ENCODE measurements at regions not wholly inside any gene's neighbourhood (a gene's known extent, or its start where the extent isn't known, plus 50 kb on each side); places are given as distances from the start of the nearest gene placed in this dataset.

- no peak for DNase-seq
Measured at GRCh38 chr6:25166955-25167748, 112.0 kb upstream of the CARMIL1 start.

GRCh38 chr6:25167961-25168360 is 111.2 kb upstream of the CARMIL1 start:
- no peak for DNase-seq

- no peak for DNase-seq
Measured at GRCh38 chr6:25168637-25169036, 110.5 kb upstream of the CARMIL1 start.

GRCh38 chr6:25169553-25169952 is 109.6 kb upstream of the CARMIL1 start:
- DNase-seq = no peak

GRCh38 chr6:25169961-25170360 is 109.2 kb upstream of the CARMIL1 start:
- no peak for DNase-seq

GRCh38 chr6:25170640-25171039 is 108.5 kb upstream of the CARMIL1 start:
- DNase-seq = no peak

- no peak for DNase-seq
Measured at GRCh38 chr6:25171301-25171700, 107.9 kb upstream of the CARMIL1 start.

GRCh38 chr6:25172819-25173218 is 106.4 kb upstream of the CARMIL1 start:
- DNase-seq = no peak

GRCh38 chr6:25173246-25173645 is 105.9 kb upstream of the CARMIL1 start:
- no peak for DNase-seq

GRCh38 chr6:25173951-25174474 is 105.2 kb upstream of the CARMIL1 start:
- no peak for DNase-seq

- DNase-seq = no peak
Measured at GRCh38 chr6:25174678-25175077, 104.5 kb upstream of the CARMIL1 start.

GRCh38 chr6:25175196-25175595 is 104.0 kb upstream of the CARMIL1 start:
- no peak for DNase-seq

GRCh38 chr6:25175681-25176080 is 103.5 kb upstream of the CARMIL1 start:
- no peak for DNase-seq

GRCh38 chr6:25176466-25176865 is 102.7 kb upstream of the CARMIL1 start:
- no peak for DNase-seq

- DNase-seq = no peak
Measured at GRCh38 chr6:25177500-25178028, 101.6 kb upstream of the CARMIL1 start.

- no peak for DNase-seq
Measured at GRCh38 chr6:25178336-25179035, 100.7 kb upstream of the CARMIL1 start.

GRCh38 chr6:25179051-25179778 is 100.0 kb upstream of the CARMIL1 start:
- DNase-seq = no peak

- no peak for DNase-seq
Measured at GRCh38 chr6:25180630-25181349, 98.4 kb upstream of the CARMIL1 start.

GRCh38 chr6:25181350-25181724 is 97.8 kb upstream of the CARMIL1 start:
- DNase-seq = no peak

- no peak for DNase-seq
Measured at GRCh38 chr6:25181923-25182322, 97.3 kb upstream of the CARMIL1 start.

- DNase-seq = no peak
Measured at GRCh38 chr6:25186919-25187318, 92.3 kb upstream of the CARMIL1 start.

- no peak for DNase-seq
Measured at GRCh38 chr6:25188232-25188631, 90.9 kb upstream of the CARMIL1 start.

Data from central memory CD4-positive, alpha-beta T cell (primary cell).